ENCODE measurements at regions not wholly inside any gene's neighbourhood (a gene's known extent, or its start where the extent isn't known, plus 50 kb on each side); places are given as distances from the start of the nearest gene placed in this dataset.

DNA sequence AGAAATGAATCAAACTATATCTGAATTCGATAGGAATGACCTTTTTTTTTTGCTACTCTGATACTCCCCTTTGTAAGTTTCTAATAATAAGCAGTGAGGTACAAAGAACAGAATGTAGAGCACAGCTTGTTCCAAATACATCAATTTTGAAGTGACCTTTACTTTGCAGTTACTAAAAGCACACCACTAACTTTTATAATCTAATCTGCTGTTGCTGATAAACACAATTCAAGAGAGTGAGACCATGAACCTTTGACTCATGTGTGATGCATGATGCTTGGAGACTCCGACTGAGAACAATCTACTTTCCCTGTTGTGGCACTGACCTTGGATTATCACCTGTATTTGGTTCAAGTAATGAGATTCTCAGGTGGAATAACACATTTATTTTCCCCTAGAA lies 91.6 kb upstream of the GNPDA2 start (continued):
- TF ChIP-seq, protein P1, sequence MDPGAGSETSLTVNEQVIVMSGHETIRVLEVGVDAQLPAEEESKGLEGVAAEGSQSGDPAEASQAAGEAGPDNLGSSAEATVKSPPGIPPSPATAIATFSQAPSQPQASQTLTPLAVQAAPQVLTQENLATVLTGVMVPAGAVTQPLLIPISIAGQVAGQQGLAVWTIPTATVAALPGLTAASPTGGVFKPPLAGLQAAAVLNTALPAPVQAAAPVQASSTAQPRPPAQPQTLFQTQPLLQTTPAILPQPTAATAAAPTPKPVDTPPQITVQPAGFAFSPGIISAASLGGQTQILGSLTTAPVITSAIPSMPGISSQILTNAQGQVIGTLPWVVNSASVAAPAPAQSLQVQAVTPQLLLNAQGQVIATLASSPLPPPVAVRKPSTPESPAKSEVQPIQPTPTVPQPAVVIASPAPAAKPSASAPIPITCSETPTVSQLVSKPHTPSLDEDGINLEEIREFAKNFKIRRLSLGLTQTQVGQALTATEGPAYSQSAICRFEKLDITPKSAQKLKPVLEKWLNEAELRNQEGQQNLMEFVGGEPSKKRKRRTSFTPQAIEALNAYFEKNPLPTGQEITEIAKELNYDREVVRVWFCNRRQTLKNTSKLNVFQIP (CRISPR knock-in tag; IDR thresholded peaks at IDR 0.05; ENCODE audit: borderline replicate concordance, low read depth): no peak
- TF ChIP-seq TOX (CRISPR knock-in tag; IDR thresholded peaks at IDR 0.05; ENCODE audit: borderline replicate concordance): no peak

DNA sequence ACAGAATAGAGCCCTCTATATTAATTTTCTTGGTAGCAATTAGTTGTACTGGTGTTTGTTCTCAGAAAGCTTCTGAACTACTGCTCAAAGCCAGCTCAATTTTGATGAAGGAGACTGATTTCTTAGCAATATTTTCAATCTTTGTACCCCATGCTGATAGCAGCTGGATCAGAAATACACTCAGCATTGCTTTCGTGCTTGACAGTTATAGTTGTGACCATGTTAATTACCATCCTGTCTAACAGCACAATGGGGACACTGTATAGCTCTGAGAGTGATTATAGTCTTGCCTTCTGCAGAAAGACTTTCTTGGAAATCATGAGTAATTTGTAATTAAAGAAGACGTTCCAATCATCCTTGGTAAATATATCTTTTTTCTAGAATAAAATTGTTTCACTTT lies 79.7 kb upstream of the GNPDA2 start:
- ATAC-seq: no peak
- TF ChIP-seq GLIS3 (CRISPR knock-in tag; IDR thresholded peaks at IDR 0.05) (no peak), TCF4 (CRISPR knock-in tag; IDR thresholded peaks at IDR 0.05; ENCODE audit: borderline replicate concordance) (no peak), ISL1 (CRISPR knock-in tag; IDR thresholded peaks at IDR 0.05) (no peak), PPARA (CRISPR knock-in tag; IDR thresholded peaks at IDR 0.05; ENCODE audit: borderline replicate concordance) (no peak), ZNF565 (CRISPR knock-in tag; conservative IDR thresholded peaks at IDR 0.05; ENCODE audit: low read depth) (no peak), ZNF8 (CRISPR knock-in tag; IDR thresholded peaks at IDR 0.05) (no peak)
- TF ChIP-seq, protein P2, sequence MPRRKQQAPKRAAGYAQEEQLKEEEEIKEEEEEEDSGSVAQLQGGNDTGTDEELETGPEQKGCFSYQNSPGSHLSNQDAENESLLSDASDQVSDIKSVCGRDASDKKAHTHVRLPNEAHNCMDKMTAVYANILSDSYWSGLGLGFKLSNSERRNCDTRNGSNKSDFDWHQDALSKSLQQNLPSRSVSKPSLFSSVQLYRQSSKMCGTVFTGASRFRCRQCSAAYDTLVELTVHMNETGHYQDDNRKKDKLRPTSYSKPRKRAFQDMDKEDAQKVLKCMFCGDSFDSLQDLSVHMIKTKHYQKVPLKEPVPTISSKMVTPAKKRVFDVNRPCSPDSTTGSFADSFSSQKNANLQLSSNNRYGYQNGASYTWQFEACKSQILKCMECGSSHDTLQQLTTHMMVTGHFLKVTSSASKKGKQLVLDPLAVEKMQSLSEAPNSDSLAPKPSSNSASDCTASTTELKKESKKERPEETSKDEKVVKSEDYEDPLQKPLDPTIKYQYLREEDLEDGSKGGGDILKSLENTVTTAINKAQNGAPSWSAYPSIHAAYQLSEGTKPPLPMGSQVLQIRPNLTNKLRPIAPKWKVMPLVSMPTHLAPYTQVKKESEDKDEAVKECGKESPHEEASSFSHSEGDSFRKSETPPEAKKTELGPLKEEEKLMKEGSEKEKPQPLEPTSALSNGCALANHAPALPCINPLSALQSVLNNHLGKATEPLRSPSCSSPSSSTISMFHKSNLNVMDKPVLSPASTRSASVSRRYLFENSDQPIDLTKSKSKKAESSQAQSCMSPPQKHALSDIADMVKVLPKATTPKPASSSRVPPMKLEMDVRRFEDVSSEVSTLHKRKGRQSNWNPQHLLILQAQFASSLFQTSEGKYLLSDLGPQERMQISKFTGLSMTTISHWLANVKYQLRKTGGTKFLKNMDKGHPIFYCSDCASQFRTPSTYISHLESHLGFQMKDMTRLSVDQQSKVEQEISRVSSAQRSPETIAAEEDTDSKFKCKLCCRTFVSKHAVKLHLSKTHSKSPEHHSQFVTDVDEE (CRISPR knock-in tag; IDR thresholded peaks at IDR 0.05): no peak
- TF ChIP-seq, protein P3, sequence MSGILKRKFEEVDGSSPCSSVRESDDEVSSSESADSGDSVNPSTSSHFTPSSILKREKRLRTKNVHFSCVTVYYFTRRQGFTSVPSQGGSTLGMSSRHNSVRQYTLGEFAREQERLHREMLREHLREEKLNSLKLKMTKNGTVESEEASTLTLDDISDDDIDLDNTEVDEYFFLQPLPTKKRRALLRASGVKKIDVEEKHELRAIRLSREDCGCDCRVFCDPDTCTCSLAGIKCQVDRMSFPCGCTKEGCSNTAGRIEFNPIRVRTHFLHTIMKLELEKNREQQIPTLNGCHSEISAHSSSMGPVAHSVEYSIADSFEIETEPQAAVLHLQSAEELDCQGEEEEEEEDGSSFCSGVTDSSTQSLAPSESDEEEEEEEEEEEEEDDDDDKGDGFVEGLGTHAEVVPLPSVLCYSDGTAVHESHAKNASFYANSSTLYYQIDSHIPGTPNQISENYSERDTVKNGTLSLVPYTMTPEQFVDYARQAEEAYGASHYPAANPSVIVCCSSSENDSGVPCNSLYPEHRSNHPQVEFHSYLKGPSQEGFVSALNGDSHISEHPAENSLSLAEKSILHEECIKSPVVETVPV (CRISPR knock-in tag; IDR thresholded peaks at IDR 0.05): no peak
- TF ChIP-seq, protein P4, sequence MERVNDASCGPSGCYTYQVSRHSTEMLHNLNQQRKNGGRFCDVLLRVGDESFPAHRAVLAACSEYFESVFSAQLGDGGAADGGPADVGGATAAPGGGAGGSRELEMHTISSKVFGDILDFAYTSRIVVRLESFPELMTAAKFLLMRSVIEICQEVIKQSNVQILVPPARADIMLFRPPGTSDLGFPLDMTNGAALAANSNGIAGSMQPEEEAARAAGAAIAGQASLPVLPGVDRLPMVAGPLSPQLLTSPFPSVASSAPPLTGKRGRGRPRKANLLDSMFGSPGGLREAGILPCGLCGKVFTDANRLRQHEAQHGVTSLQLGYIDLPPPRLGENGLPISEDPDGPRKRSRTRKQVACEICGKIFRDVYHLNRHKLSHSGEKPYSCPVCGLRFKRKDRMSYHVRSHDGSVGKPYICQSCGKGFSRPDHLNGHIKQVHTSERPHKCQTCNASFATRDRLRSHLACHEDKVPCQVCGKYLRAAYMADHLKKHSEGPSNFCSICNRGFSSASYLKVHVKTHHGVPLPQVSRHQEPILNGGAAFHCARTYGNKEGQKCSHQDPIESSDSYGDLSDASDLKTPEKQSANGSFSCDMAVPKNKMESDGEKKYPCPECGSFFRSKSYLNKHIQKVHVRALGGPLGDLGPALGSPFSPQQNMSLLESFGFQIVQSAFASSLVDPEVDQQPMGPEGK (CRISPR knock-in tag; IDR thresholded peaks at IDR 0.05; ENCODE audit: borderline replicate concordance): no peak
- TF ChIP-seq, protein P1 (CRISPR knock-in tag; IDR thresholded peaks at IDR 0.05; ENCODE audit: borderline replicate concordance, low read depth): no peak

DNA sequence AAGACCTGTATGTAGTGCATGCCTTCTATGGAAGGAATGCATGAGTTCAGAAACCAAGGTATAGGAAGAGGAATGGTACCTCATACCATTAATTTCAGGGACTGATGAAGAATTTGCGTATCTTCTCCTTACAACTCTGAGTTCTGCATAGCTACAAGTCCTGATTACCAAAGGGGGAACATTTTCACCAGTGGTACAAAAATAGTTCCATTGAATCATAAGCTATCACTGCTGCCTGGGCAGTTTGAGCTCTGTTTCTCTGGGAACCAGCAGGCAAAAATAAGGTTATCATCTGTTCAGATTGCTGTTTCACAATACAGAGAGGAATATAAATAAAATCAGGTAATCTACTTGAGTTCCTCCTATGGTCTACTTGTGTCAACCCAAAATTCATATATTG lies 77.9 kb upstream of the GNPDA2 start:
- no peak for TF ChIP-seq ZFP3 (CRISPR knock-in tag; IDR thresholded peaks at IDR 0.05)
- TF ChIP-seq, protein P3 (CRISPR knock-in tag; IDR thresholded peaks at IDR 0.05): no peak
- no peak for TF ChIP-seq ARNTL (CRISPR knock-in tag; IDR thresholded peaks at IDR 0.05; ENCODE audit: borderline replicate concordance, low read depth)
- TF ChIP-seq ESRRG (CRISPR knock-in tag; IDR thresholded peaks at IDR 0.05): no peak
- no peak for TF ChIP-seq ISL1 (CRISPR knock-in tag; IDR thresholded peaks at IDR 0.05)
- no peak for TF ChIP-seq OSR1 (CRISPR knock-in tag; IDR thresholded peaks at IDR 0.05)
- TF ChIP-seq, protein P1 (CRISPR knock-in tag; IDR thresholded peaks at IDR 0.05; ENCODE audit: borderline replicate concordance, low read depth): no peak
- no peak for TF ChIP-seq ZC3H10 (CRISPR knock-in tag; IDR thresholded peaks at IDR 0.05)
- TF ChIP-seq BACH2 (CRISPR knock-in tag; IDR thresholded peaks at IDR 0.05; ENCODE audit: borderline replicate concordance): no peak
- no peak for TF ChIP-seq ZNF565 (CRISPR knock-in tag; conservative IDR thresholded peaks at IDR 0.05; ENCODE audit: low read depth)
- TF ChIP-seq PPARA (CRISPR knock-in tag; IDR thresholded peaks at IDR 0.05; ENCODE audit: borderline replicate concordance): no peak
- TF ChIP-seq RARB (CRISPR knock-in tag; IDR thresholded peaks at IDR 0.05): no peak
- no peak for TF ChIP-seq ZNF8 (CRISPR knock-in tag; IDR thresholded peaks at IDR 0.05)
- TF ChIP-seq CSDC2 (CRISPR knock-in tag; IDR thresholded peaks at IDR 0.05): no peak
- no peak for ATAC-seq

Measured in SK-N-SH treated with all-trans-retinoic acid at 6 μM for 48 hours (cell line).